ENCODE measurements at regions not wholly inside any gene's neighbourhood (a gene's known extent, or its start where the extent isn't known, plus 50 kb on each side); places are given as distances from the start of the nearest gene placed in this dataset.
"Not testable (repeated sequence)": the region's sequence is repeated elsewhere in the genome, so short reads cannot be mapped to it uniquely, and the experiment has no call there.

DNA sequence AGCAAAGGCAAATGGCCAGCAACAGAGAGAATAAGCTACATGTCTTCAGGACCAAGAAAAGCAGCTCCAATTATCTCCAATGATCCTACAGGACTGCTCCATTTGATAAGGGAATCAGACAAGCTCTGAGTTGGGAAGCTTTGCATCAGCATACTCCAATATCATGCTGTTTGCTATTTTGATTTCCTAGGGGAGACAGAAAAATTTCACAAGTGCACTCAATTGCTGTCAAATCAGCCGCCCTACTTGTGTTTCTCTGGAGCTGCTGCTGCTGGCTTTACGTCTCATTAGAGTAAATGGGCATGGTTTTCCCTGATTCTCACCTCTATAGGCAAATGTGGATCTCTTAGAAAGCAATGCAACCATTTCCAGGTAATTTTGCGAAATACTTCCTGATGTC is 201.7 kb downstream of the PRELID2 start:
- DNase-seq (ENCODE audit: low read depth): no peak
- TF ChIP-seq, protein P1, sequence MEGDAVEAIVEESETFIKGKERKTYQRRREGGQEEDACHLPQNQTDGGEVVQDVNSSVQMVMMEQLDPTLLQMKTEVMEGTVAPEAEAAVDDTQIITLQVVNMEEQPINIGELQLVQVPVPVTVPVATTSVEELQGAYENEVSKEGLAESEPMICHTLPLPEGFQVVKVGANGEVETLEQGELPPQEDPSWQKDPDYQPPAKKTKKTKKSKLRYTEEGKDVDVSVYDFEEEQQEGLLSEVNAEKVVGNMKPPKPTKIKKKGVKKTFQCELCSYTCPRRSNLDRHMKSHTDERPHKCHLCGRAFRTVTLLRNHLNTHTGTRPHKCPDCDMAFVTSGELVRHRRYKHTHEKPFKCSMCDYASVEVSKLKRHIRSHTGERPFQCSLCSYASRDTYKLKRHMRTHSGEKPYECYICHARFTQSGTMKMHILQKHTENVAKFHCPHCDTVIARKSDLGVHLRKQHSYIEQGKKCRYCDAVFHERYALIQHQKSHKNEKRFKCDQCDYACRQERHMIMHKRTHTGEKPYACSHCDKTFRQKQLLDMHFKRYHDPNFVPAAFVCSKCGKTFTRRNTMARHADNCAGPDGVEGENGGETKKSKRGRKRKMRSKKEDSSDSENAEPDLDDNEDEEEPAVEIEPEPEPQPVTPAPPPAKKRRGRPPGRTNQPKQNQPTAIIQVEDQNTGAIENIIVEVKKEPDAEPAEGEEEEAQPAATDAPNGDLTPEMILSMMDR (conservative IDR thresholded peaks at IDR 0.05; ENCODE audit: control insufficient read depth, insufficient read depth, low read depth, low read length): no peak
- H3K4me3 ChIP-seq (ENCODE audit: control insufficient read depth, low read depth, low read length): no peak overlapping the region

DNA sequence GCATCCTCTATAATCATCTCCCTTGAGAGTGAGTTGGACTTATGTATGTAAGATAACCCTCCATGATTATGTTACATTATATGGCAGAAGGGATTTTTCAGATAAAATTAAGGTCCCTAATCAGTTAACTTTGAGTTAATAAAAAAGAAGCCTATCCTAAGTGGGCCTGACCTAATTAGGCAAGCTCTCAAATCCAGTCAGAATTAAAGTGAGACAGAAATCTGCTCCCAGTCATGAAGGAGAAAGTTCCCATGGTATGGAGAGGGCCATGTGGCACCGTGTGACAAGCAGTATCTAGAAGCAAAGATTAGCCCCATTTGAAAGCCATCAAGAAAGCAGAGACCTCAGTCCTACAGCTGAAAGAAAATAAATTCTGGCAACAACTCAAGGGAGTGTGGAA is 202.4 kb downstream of the PRELID2 start:
- TF ChIP-seq, protein P1 (conservative IDR thresholded peaks at IDR 0.05; ENCODE audit: control insufficient read depth, insufficient read depth, low read depth, low read length): no peak
- DNase-seq (ENCODE audit: low read depth): no peak
- no peak overlapping the region for H3K4me3 ChIP-seq (ENCODE audit: control insufficient read depth, low read depth, low read length)

DNA sequence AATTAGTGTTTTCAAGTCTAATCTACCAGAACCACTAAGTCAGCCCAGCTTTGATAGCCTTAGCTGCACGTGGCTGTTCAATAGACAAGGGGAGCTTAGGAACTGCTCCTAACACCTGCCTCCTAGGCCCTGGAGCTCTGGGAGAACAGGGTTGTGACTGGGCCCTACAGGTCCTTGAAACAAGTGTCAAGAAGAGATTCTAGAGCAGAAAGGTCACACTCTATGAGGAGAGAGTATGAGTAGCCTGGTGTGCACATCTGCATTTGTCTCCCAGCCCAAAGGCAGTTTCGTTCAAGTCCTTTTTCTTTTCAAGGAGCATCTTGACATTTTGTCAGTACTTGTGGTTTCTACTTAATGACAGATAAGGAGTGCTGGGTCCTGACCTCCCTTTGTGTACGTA is 206.1 kb downstream of the PRELID2 start:
- DNase-seq (ENCODE audit: low read depth): no peak
- no peak overlapping the region for H3K4me3 ChIP-seq (ENCODE audit: control insufficient read depth, low read depth, low read length)
- TF ChIP-seq, protein P1 (conservative IDR thresholded peaks at IDR 0.05; ENCODE audit: control insufficient read depth, insufficient read depth, low read depth, low read length): no peak

DNA sequence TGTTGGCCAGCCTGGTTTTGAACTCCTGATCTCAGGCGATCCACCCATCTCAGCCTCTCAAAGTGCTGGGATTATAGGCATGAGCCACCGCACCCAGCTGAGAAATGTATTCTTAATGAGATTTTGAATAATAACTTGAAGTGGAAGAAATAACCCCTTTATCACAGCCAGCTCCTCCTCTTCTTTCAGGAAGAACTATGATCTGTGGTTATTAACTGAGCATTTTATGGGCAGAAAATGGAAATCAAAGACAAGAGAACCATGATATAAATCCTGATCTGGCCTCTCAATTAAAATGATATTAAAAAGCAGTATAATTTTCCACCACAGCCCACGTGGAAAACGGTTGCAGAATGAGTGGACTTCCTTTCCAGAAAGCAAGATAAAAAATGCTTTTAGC is 206.6 kb downstream of the PRELID2 start:
- TF ChIP-seq, protein P1 (conservative IDR thresholded peaks at IDR 0.05; ENCODE audit: control insufficient read depth, insufficient read depth, low read depth, low read length): no peak
- H3K4me3 ChIP-seq (ENCODE audit: control insufficient read depth, low read depth, low read length): no peak overlapping the region
- DNase-seq (ENCODE audit: low read depth): no peak

DNA sequence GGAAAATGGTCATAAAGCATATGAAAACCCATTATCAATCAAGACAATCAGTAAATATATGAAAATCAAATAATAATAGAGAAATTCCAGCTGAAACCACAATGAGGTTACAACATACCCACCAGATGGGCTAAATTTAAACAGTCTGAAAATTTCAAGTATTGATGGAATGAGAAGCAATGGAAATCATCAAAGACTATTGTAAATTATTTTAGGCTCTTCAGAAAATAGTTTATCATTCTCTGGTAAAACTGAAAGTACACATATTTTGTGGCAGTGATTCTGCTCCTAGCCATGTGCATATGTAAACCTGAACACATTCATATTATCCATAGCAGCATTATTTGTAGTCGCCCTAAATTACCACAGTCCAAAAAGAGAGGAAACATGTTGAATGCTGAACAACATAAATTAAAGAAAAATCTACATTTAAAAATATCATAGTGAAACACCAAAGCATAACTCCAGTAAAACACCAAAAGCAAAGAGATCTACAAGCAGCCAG is 215.3 kb downstream of the PRELID2 start:
- DNase-seq (ENCODE audit: low read depth): peak; percentile 3
- H3K4me3 ChIP-seq (ENCODE audit: control insufficient read depth, low read depth, low read length): no peak overlapping the region
- TF ChIP-seq, protein P1 (conservative IDR thresholded peaks at IDR 0.05; ENCODE audit: control insufficient read depth, insufficient read depth, low read depth, low read length): no peak

DNA sequence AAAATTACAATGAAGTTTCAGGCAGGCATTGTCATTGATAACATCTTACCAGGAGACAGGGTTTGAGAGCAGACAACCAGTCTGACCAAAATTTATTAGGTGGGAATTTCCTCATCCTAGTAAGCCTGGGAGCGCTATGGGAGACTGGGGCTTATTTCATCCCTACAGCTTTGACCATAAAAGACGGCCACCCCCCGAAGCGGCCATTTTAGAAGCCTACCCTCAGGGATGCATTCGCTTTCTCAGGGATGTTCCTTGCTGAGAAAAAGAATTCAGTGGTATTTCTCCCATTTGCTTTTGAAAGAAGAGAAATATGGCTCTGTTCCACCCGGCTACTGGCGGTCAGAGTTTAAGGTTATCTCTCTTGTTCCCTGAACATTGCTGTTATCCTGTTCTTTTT is 218.4 kb downstream of the PRELID2 start:
- not testable (repeated sequence) for DNase-seq (ENCODE audit: low read depth); H3K4me3 ChIP-seq (ENCODE audit: control insufficient read depth, low read depth, low read length)

DNA sequence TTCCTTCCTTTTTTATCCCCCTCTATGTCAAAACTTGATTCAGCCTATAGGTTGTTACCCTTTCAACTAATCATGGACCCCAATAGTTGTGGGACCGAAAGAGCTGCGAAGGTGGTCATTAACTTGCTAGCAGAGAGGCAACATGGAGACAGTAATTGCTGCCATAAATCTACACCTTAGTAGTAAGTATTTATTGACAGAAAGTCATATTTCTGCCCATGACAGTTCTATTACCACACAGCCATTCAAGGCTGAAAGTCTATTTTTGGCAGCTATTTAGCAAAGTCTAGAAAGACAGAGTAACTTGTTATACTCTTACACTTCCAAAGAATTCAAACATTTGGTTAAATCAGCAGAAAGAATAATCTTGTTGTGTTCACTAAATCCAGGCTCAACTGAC is 236.2 kb downstream of the PRELID2 start:
- no peak for DNase-seq (ENCODE audit: low read depth)
- H3K4me3 ChIP-seq (ENCODE audit: control insufficient read depth, low read depth, low read length): no peak overlapping the region
- TF ChIP-seq, protein P1 (conservative IDR thresholded peaks at IDR 0.05; ENCODE audit: control insufficient read depth, insufficient read depth, low read depth, low read length): no peak

Data from fibroblast of mammary gland (primary cell).